ENCODE measurements at regions not wholly inside any gene's neighbourhood (a gene's known extent, or its start where the extent isn't known, plus 50 kb on each side); places are given as distances from the start of the nearest gene placed in this dataset.
A peak's percentile ranks its signal among the peaks of the same experiment; 100 is the strongest.

DNA sequence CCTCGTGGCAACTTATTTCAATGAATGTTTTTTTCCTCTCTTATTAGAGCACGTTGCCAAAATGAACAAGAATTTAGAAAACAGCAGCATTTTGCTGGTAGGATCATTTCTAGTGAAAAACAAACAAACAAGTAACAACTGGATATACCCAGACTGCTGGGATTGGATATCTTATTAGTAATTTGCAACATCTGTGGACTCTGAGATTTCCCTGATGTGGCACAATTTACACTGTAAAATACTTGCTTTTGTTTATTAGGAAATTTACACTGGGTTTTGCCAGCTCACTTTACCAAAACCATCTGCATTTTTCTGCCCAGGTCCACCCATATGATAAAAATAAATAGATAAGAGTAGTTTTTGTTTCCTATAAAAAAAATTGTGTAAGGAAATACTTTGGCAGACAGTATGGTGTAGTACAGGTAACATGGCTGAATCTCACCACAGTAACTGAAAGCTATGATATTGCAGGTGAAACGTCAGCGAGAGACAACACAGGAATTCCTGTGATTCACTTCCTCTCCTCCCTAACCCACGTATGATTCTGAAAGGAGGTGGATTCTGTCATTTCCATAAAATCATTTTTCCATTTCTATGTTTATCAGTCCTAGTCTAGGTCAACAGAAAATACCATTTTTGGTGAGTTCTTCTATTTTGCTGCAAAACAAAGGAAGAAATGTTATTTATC, 176.2 kb upstream of the NOVA1 start:
- FAIRE-seq = no peak

- FAIRE-seq = no peak
Observed at GRCh38 chr14:26775765-26776563, 178.1 kb upstream of the NOVA1 start.

GRCh38 chr14:26791117-26791806, 193.4 kb upstream of the NOVA1 start:
- no peak for FAIRE-seq

GRCh38 chr14:26794731-26795130, 196.9 kb upstream of the NOVA1 start:
- no peak for FAIRE-seq

DNA sequence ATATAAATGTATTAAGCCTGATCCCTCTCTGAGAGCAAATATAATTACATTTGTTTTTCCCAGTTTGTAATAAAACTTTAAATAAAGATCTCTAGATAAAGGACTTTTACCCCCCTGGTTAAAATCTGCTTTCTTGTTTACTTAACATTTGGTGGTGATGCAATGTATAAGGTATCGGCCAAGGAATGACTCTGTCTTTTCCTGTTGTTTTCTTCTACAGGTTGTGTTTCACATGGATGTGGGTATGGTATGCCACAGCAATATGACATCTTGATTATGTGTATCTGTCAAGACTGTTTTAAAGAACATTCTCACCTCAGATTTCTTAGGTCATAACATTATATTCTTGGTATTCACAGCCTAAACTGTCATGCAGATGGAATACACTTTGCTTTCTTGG, 210.6 kb upstream of the NOVA1 start:
- FAIRE-seq = no peak

DNA sequence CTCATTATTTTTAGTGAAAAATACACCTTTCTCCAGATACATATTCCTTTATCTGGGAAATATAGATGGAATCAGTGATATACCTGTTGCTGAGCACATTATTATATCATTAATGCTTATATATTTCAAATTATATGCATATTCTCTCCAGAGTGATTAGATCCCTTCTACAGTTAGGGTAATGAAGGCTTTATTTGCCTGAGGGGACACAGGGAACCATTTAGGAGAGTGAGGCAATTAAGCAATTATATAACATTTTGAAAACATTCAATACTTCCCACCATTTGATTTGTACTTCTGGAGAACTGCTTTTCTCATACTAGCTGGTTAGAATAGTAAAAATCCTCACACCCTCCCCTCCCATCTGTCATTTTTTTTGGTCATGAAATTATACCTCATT, 212.8 kb upstream of the NOVA1 start:
- no peak for FAIRE-seq

- no peak for FAIRE-seq
Observed at GRCh38 chr14:26811756-26812305, 214.0 kb upstream of the NOVA1 start.

DNA sequence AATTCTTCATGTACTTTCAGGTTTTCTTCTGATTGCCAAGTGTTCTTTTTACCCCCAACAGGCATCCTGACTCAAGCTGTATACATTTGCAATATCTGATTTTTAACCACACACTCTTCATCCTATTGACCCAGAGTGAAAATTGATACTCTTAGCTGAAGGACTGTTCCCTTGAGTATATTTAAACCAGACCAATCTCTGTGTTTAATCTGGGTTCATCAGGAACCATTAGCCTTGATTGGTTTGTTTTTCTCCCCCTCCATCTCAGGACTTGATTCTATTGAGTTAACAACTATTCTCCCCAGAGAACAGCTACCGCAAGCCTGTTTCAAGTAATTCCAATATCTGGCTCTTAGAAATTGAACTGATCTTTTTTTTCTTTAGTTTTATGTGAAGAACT, 222.3 kb upstream of the NOVA1 start:
- no peak for FAIRE-seq

DNA sequence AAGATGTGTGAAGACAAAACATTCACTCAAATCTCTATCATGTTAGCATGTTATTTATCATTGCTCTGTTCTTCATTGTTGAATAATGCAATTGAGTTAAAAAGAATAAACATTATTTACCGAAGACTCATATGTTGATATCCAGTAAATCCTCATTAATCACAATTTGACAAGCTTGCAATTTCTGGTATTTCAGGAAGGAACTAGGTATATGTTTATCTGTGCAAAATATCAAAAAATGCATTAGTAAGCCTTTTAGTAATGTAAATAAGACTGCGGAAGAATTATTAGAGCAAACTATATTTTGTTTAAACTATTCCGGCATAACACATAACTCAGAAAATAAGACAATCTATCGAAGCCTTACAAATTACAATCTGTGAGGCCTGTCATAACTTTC, 222.7 kb upstream of the NOVA1 start:
- FAIRE-seq = no peak

GRCh38 chr14:26828741-26829140, 230.9 kb upstream of the NOVA1 start:
- no peak for FAIRE-seq

- no peak for FAIRE-seq
Observed at GRCh38 chr14:26833621-26834176, 235.9 kb upstream of the NOVA1 start.

- FAIRE-seq = no peak
Observed at GRCh38 chr14:26835979-26836570, 238.2 kb upstream of the NOVA1 start.

- no peak for FAIRE-seq
Observed at GRCh38 chr14:26839481-26839880, 241.6 kb upstream of the NOVA1 start.

- FAIRE-seq = no peak
Observed at GRCh38 chr14:26841326-26841725, 243.5 kb upstream of the NOVA1 start.

DNA sequence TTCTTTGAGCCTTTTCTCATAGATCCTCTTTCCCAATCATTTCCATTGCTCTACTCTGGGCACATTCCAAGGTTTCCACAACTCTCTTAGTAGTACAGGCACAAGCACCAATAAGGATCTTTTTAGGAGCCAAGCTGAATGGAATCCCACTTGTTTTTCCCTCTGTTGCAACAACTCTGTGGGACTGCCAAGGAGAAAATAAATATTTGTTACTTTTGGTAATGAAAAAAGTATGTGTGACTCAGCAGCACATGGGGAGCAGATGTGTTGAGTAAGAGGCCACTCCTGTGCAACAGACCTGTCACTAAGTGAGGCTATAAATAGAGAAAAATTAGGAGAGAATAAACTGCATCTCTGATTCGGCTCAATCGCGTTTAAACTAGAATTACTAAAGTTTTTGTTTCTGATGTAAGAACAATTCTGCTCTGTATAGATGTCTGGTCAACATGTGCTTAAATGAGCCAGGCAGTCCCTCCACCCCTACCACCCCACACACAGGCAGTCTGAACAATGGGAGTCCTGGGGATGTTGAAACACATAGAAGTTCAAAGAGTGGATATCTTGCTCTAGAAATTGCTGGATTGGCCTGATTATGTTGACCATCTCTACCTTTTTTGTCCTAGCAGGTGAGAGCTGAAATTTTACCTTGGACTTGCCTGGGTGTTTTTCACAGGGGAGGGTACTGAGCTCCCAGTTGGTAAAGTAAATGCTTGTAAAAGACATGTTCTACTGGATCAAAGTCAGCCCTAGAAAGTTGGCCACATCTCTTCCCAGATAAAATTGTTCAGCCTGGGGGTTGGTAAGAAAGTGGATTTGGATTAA, 244.3 kb upstream of the NOVA1 start:
- peak; percentile 99 for FAIRE-seq

DNA sequence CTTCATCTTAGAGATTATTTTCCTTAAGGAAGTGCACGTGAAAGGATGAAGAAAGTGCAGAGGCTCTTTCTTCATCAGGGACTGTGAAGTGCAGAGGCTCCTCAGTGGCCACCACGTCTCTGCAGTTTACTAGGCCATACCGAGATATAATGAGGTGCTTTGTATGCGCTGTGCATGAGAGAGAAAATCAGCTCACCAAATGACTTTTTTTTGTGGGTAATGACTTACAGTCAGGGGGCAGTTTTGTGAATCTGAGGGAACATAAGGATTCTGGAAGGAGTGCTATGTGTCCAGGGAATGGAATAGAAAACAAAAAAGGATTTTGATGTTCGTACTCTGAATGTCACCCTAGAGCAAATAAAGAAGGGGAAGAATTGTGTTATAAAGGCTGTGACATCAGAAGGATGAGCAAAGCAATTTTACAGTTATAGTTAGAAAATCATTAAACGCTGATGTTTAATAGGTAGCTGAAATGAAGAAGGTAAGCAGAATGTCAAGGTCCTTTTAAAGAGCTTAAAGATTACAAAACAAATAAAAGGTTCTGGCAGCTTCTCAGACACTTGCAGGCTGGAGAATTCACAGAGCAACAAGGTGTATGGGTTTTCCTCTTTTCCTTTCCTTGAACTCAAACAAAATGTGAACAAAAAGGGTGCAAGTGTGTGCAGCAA, 247.5 kb upstream of the NOVA1 start:
- no peak for FAIRE-seq

GRCh38 chr14:26846388-26846787, 248.6 kb upstream of the NOVA1 start:
- FAIRE-seq = no peak

GRCh38 chr14:26849514-26849913, 251.7 kb upstream of the NOVA1 start:
- FAIRE-seq = no peak

DNA sequence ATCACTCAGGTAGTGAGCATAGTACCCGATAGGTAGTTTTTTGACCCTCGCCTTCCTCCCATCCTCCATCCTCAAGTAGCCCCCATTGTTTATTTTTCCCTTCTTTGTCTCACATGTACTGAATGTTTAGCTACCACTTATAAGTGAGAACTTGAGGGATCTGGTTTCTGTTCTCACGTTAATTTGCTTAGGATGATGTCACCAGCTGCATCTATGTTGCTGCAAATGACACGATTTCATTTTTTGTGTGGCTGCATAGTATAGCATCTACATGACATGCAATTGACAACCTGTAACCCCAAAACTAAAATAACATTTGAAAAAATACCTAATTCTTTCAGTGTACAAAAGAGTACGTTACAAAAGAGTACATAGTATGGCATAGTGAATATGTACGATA, 254.0 kb upstream of the NOVA1 start:
- no peak for FAIRE-seq

DNA sequence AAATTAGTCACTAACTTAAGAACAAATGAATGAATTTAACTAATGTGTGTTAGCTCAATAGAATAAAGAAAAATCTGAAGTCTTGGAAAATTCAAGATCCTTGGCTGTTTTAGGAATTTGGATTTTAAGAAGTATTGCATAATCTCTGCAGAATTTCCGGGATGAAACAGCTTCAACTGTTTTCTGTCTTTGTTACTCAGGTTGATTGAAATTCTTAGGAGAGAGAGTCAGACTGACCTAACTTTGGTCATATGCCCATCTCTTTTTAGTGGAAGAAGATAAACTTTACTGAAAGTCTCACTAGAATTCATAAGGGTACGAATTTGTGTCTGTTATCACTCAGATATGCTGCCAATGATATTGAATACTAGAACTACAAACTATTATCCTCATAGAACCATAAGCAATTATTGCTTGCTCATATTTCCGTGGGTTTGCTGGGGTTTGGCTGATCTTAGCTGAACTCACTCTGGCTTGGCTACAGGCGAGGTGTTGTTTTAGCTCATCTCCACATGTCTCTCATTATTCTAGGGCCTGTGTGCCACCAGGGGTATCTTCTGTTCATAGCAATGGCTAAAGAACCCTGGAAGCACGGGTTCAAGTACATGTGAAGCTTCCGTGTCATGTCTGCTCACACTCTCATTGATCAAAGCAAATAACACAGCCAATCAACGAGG, 257.4 kb upstream of the NOVA1 start:
- FAIRE-seq = peak; percentile 8

Measured in endometrium (tissue), 2 donors.